HepG2 (cell line): ENCODE measurements at regions not wholly inside any gene's neighbourhood (a gene's known extent, or its start where the extent isn't known, plus 50 kb on each side); places are given as distances from the start of the nearest gene placed in this dataset.

Source experiments
- DPF2 ChIP-seq: sonication (generic); formaldehyde crosslinking; IDR thresholded peaks from 2 replicates; pipeline ENCODE4 v1.4.0; 2020; ENCODE audit warnings: mild to moderate bottlenecking, low read depth, missing genetic modification reagents, borderline replicate concordance
- HDAC6 ChIP-seq: fragments of 200-600 bp; sonication (generic); IDR thresholded peaks from 2 replicates; pipeline ENCODE4 v1.7.0; 2017; ENCODE audit warnings: mild to moderate bottlenecking, antibody characterized with exemption, low read length, low read depth
- HNRNPLL ChIP-seq: fragments of 200-400 bp; formaldehyde crosslinking; IDR thresholded peaks from 2 replicates; pipeline ENCODE4 v1.6.1; 2017; ENCODE audit warnings: mild to moderate bottlenecking, low read depth, low read length; ENCODE audit not compliant: poor library complexity, severe bottlenecking
- MYC ChIP-seq: sonication (generic); formaldehyde crosslinking; IDR thresholded peaks from 2 replicates; pipeline ENCODE4 v1.9.0; 2021; ENCODE audit warnings: missing genetic modification reagents, borderline replicate concordance
- NFKBIZ ChIP-seq: IDR thresholded peaks from 2 replicates; pipeline ENCODE4 v1.6.1; 2018; ENCODE audit warnings: missing genetic modification reagents, missing compliant biosample characterization
- POLR2A ChIP-seq, 2 experiments: IDR thresholded peaks; 2 replicates each; pipeline ENCODE4 v1.6.1; 2011; ENCODE audit warnings: low read depth in 2 of 2, low read length in 2 of 2, mild to moderate bottlenecking in 1 of 2, moderate library complexity in 1 of 2; ENCODE audit not compliant: insufficient read depth in 1 of 2
- ZKSCAN1 ChIP-seq: fragments of 150-350 bp; IDR thresholded peaks from 2 replicates; pipeline ENCODE4 v1.6.1; 2014; ENCODE audit warnings: low read length
- TF ChIP-seq, protein P1 (sequence below): sonication (generic); formaldehyde crosslinking; IDR thresholded peaks from 2 replicates; pipeline ENCODE4 v1.4.0; 2020; ENCODE audit warnings: missing genetic modification reagents
- TF ChIP-seq, protein P2 (sequence below): sonication (generic); formaldehyde crosslinking; IDR thresholded peaks from 2 replicates; pipeline ENCODE4 v1.9.0; 2021; ENCODE audit warnings: mild to moderate bottlenecking, missing genetic modification reagents

DNA sequence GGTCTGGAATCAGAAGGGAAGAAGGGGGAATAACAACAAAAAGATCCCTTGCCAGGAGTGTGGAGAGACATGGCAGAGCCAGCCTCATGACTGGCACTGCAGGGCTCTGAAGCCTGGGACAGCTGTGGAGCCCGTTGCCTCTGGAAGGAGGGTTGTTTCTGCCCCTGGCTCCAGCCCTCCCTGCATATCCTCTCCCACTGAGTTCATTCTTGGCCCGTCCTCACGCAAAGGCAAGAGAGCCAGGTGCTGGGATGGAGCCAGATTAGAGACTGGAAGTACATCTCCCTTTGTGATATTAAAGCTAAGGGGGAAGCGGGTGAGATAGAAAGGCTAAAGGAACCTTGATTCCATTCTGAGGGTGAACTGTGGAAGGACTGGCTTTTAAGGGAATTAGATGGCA, 141.5 kb upstream of the NPVF start:
- no peak for TF ChIP-seq HDAC6
- TF ChIP-seq MYC (CRISPR knock-in tag): no peak
- no peak for TF ChIP-seq ZKSCAN1
- TF ChIP-seq NFKBIZ: no peak
- TF ChIP-seq, protein P1, sequence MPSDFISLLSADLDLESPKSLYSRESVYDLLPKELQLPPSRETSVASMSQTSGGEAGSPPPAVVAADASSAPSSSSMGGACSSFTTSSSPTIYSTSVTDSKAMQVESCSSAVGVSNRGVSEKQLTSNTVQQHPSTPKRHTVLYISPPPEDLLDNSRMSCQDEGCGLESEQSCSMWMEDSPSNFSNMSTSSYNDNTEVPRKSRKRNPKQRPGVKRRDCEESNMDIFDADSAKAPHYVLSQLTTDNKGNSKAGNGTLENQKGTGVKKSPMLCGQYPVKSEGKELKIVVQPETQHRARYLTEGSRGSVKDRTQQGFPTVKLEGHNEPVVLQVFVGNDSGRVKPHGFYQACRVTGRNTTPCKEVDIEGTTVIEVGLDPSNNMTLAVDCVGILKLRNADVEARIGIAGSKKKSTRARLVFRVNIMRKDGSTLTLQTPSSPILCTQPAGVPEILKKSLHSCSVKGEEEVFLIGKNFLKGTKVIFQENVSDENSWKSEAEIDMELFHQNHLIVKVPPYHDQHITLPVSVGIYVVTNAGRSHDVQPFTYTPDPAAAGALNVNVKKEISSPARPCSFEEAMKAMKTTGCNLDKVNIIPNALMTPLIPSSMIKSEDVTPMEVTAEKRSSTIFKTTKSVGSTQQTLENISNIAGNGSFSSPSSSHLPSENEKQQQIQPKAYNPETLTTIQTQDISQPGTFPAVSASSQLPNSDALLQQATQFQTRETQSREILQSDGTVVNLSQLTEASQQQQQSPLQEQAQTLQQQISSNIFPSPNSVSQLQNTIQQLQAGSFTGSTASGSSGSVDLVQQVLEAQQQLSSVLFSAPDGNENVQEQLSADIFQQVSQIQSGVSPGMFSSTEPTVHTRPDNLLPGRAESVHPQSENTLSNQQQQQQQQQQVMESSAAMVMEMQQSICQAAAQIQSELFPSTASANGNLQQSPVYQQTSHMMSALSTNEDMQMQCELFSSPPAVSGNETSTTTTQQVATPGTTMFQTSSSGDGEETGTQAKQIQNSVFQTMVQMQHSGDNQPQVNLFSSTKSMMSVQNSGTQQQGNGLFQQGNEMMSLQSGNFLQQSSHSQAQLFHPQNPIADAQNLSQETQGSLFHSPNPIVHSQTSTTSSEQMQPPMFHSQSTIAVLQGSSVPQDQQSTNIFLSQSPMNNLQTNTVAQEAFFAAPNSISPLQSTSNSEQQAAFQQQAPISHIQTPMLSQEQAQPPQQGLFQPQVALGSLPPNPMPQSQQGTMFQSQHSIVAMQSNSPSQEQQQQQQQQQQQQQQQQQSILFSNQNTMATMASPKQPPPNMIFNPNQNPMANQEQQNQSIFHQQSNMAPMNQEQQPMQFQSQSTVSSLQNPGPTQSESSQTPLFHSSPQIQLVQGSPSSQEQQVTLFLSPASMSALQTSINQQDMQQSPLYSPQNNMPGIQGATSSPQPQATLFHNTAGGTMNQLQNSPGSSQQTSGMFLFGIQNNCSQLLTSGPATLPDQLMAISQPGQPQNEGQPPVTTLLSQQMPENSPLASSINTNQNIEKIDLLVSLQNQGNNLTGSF (CRISPR knock-in tag): no peak
- TF ChIP-seq POLR2A (IDR thresholded peaks at IDR 0.05; ENCODE audit: insufficient read depth in 1 of 2, low read depth in 2 of 2, low read length in 2 of 2): no peak
- TF ChIP-seq HNRNPLL: no peak
- TF ChIP-seq, protein P2, sequence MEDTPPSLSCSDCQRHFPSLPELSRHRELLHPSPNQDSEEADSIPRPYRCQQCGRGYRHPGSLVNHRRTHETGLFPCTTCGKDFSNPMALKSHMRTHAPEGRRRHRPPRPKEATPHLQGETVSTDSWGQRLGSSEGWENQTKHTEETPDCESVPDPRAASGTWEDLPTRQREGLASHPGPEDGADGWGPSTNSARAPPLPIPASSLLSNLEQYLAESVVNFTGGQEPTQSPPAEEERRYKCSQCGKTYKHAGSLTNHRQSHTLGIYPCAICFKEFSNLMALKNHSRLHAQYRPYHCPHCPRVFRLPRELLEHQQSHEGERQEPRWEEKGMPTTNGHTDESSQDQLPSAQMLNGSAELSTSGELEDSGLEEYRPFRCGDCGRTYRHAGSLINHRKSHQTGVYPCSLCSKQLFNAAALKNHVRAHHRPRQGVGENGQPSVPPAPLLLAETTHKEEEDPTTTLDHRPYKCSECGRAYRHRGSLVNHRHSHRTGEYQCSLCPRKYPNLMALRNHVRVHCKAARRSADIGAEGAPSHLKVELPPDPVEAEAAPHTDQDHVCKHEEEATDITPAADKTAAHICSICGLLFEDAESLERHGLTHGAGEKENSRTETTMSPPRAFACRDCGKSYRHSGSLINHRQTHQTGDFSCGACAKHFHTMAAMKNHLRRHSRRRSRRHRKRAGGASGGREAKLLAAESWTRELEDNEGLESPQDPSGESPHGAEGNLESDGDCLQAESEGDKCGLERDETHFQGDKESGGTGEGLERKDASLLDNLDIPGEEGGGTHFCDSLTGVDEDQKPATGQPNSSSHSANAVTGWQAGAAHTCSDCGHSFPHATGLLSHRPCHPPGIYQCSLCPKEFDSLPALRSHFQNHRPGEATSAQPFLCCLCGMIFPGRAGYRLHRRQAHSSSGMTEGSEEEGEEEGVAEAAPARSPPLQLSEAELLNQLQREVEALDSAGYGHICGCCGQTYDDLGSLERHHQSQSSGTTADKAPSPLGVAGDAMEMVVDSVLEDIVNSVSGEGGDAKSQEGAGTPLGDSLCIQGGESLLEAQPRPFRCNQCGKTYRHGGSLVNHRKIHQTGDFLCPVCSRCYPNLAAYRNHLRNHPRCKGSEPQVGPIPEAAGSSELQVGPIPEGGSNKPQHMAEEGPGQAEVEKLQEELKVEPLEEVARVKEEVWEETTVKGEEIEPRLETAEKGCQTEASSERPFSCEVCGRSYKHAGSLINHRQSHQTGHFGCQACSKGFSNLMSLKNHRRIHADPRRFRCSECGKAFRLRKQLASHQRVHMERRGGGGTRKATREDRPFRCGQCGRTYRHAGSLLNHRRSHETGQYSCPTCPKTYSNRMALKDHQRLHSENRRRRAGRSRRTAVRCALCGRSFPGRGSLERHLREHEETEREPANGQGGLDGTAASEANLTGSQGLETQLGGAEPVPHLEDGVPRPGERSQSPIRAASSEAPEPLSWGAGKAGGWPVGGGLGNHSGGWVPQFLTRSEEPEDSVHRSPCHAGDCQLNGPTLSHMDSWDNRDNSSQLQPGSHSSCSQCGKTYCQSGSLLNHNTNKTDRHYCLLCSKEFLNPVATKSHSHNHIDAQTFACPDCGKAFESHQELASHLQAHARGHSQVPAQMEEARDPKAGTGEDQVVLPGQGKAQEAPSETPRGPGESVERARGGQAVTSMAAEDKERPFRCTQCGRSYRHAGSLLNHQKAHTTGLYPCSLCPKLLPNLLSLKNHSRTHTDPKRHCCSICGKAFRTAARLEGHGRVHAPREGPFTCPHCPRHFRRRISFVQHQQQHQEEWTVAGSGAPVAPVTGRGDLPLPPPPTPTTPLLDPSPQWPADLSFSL (CRISPR knock-in tag): no peak
- TF ChIP-seq DPF2 (CRISPR knock-in tag): no peak
